HG02870 (cell line): ENCODE measurements at regions not wholly inside any gene's neighbourhood (a gene's known extent, or its start where the extent isn't known, plus 50 kb on each side); places are given as distances from the start of the nearest gene placed in this dataset.
"Not testable (repeated sequence)": the region's sequence is repeated elsewhere in the genome, so short reads cannot be mapped to it uniquely, and the experiment has no call there.

ENCODE experiments used
- ATAC-seq: cut with Tn5 transposase; IDR thresholded peaks from one replicate; pipeline ENCODE4 v1.9.1; 2021; ENCODE audit warnings: mild to moderate bottlenecking, moderate library complexity; ENCODE audit not compliant: unreplicated experiment

- ATAC-seq = no peak
Observed at GRCh38 chr4:116058129-116058528, 944.7 kb upstream of the NDST4 start.

- no peak for ATAC-seq
Observed at GRCh38 chr4:116055857-116056827, 942.7 kb upstream of the NDST4 start.

- ATAC-seq = no peak
Observed at GRCh38 chr4:116027311-116027710, 913.9 kb upstream of the NDST4 start.

GRCh38 chr4:116024954-116025708 lies 911.7 kb upstream of the NDST4 start:
- no peak for ATAC-seq

GRCh38 chr4:116023049-116023448 lies 909.6 kb upstream of the NDST4 start:
- no peak for ATAC-seq

GRCh38 chr4:116020141-116020722 lies 906.8 kb upstream of the NDST4 start:
- no peak for ATAC-seq

- ATAC-seq = no peak
Observed at GRCh38 chr4:116018831-116019230, 905.4 kb upstream of the NDST4 start.

- ATAC-seq = no peak
Observed at GRCh38 chr4:116016201-116016600, 902.8 kb upstream of the NDST4 start.

GRCh38 chr4:116015549-116015948 lies 902.1 kb upstream of the NDST4 start:
- ATAC-seq = no peak

GRCh38 chr4:116015062-116015461 lies 901.6 kb upstream of the NDST4 start:
- no peak for ATAC-seq

- no peak for ATAC-seq
Observed at GRCh38 chr4:116010923-116011322, 897.5 kb upstream of the NDST4 start.

- ATAC-seq = no peak
Observed at GRCh38 chr4:116005806-116006088, 892.3 kb upstream of the NDST4 start.

GRCh38 chr4:116005037-116005805 lies 891.8 kb upstream of the NDST4 start:
- ATAC-seq = no peak

GRCh38 chr4:116001291-116001690 lies 887.9 kb upstream of the NDST4 start:
- no peak for ATAC-seq

- no peak for ATAC-seq
Observed at GRCh38 chr4:115986573-115986972, 873.2 kb upstream of the NDST4 start.

- ATAC-seq = not testable (repeated sequence)
Observed at GRCh38 chr4:115975421-115976001, 862.1 kb upstream of the NDST4 start.

- no peak for ATAC-seq
Observed at GRCh38 chr4:115973768-115974167, 860.3 kb upstream of the NDST4 start.

GRCh38 chr4:115972967-115973366 lies 859.5 kb upstream of the NDST4 start:
- ATAC-seq = no peak

- ATAC-seq = no peak
Observed at GRCh38 chr4:115970859-115971258, 857.4 kb upstream of the NDST4 start.

GRCh38 chr4:115969756-115970155 lies 856.3 kb upstream of the NDST4 start:
- ATAC-seq = no peak

GRCh38 chr4:115965588-115965987 lies 852.2 kb upstream of the NDST4 start:
- no peak for ATAC-seq
